ENCODE measurements at regions not wholly inside any gene's neighbourhood (a gene's known extent, or its start where the extent isn't known, plus 50 kb on each side); places are given as distances from the start of the nearest gene placed in this dataset.

DNA sequence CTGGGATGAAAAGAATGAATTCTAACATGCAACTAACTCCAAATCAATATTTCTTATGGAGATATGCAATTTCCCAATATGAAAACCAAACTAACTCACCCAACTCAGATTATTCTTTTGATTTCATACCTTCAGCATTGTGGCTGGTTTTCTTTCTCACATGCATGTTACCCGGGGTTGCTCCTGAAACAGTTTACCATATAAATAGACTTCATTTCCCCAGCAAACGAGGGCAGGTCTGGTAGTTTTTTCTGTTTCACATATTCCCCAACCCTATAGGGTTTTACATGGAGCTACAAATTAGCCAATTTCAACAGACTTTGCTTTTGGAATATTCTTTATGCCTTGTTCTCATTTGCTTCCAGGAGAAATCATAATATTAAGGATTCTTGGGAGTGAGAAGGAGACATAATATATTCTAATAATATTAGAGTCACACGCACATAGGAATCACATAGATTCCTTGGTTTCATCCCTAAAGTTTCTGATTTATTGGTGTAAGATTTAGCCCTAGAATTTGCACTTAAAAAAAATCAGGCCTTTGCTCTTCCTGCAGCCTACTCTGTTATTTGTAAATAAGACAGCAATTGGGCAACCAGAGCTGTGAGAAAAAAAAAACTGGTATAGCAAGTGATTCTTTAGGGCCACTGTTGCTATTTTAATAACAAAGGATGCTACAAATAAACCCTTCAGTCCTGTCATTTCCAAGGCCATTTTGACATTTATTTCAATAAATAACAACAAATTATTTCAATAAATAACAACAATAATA is 60.3 kb upstream of the FAM20A start:
- Mint-ChIP-seq H3K4me1 (no peaks in the 10 kb centered on the region), H3K9me3 (peaks cover 0 to 6% of the 10 kb centered on the region in 2 donors), H3K27me3 (peaks cover 15 to 21% of the 10 kb centered on the region in 2 donors), H3K36me3 (no peaks in the 10 kb centered on the region), H3K4me3 (no peak overlapping the region), H3K27ac (no peak overlapping the region)
- ATAC-seq (replicated peaks) (no peak), DNase-seq (no peak)

DNA sequence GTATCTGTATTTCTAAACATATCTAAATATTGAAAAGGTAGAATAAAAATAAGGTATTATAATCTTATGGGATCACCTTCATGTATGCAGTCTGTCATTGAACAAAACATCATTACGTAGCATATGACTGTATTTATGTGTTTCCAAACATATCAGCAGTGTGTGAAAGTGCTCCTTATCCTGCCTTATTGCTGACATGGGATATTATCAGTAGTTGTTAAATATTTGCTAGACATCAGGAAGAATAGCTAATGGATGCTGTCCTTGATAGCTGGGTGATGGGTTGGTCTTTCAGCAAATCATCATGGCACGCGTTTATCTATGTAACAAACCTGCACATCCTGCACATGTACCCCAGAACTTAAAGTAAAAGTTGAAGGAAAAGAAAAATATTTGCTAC is 59.1 kb upstream of the FAM20A start:
- no peak overlapping the region for H3K4me3 Mint-ChIP-seq
- no peak overlapping the region for H3K27ac Mint-ChIP-seq
- peaks cover 13 to 15% of the 10 kb centered on the region in 2 donors for H3K27me3 Mint-ChIP-seq
- peaks cover 0 to 6% of the 10 kb centered on the region in 2 donors for H3K9me3 Mint-ChIP-seq
- DNase-seq, result no peak
- no peaks in the 10 kb centered on the region for H3K36me3 Mint-ChIP-seq
- no peaks in the 10 kb centered on the region for H3K4me1 Mint-ChIP-seq
- ATAC-seq (replicated peaks), result no peak

DNA sequence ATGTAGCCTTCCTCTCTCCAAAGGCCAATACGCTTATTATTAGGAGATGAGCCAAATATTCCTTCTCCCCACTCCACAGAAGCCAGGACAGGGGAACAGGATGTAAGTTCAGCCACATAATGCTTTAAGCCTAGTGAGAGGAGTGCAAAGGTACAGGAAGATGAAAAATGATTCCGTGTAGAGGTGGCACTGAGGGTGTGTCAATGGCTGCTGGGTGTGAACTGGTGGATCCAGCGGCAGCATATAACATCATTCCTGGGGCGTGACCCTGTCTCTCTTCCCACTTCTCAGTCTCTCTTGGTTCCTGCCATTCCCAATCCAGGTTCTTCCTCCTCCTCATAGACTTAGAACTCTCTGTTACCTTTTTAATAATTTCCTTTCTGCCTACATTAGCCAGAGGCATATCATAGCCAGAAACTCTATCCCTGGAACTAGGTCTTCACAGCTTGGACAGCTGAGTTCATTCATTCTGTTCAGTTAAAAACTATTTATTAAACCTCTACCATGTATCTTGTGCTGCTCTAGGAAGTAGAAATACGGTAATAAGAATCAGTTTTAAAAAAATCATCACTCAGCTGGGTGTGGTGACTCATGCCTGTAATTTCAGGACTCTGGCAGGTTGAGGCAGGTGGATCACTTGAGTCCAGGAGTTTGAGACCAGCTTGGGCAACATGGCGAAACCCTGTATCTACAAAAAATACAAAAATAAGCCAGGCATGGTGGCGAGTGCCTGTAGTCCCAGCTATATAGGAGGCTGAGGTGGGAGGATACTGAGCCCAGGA is 58.0 kb upstream of the FAM20A start:
- H3K4me3 Mint-ChIP-seq, result no peak overlapping the region
- no peak for ATAC-seq (replicated peaks)
- H3K36me3 Mint-ChIP-seq, result no peaks in the 10 kb centered on the region
- no peak overlapping the region for H3K27ac Mint-ChIP-seq
- H3K27me3 Mint-ChIP-seq, result peaks cover 12 to 13% of the 10 kb centered on the region in 2 donors
- H3K4me1 Mint-ChIP-seq, result no peaks in the 10 kb centered on the region
- no peak for DNase-seq
- H3K9me3 Mint-ChIP-seq, result peaks cover 0 to 6% of the 10 kb centered on the region in 2 donors

DNA sequence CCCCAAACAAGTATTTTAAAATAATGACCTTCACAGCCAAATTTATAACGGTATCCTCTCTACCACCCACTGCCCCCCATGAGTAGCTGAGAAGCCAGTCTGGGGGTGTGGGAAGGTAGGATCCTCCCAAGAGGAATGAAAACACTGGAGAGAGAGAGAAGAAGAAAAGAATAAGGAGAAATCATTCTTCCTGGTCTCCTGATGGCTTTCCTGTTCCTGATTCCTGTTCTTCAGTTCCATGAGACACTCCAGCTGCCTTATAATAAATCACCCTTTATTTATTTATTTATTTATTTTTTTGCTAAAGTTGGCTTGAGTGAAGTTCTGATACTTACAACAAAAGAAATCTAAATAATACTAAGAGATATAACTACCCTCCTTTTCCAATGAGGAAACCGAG is 56.4 kb upstream of the FAM20A start:
- no peaks in the 10 kb centered on the region for H3K9me3 Mint-ChIP-seq
- ATAC-seq (replicated peaks), result no peak
- no peak overlapping the region for H3K27ac Mint-ChIP-seq
- no peak for DNase-seq
- H3K36me3 Mint-ChIP-seq, result no peaks in the 10 kb centered on the region
- no peaks in the 10 kb centered on the region for H3K4me1 Mint-ChIP-seq
- H3K27me3 Mint-ChIP-seq, result peaks cover 5 to 9% of the 10 kb centered on the region in 2 donors
- H3K4me3 Mint-ChIP-seq, result no peak overlapping the region

DNA sequence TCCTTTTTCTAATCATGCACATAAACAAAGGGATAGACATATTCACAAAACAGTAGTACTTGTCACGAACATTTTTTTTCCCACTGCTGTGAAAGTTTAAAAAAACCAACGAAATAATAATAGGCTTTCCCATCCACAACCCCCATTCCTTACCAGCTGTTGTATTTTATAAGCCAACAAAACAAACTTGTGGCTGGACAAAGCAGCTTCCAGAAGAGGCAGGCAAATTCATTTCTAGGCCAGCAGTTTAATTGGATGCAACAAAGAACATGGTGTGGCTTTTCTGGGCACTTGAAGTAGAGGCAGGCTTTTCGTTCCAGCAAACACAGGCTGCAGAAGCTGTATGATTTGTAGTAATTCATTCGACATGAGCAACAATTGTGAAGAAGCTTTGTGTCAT is 56.0 kb upstream of the FAM20A start:
- Mint-ChIP-seq H3K27ac (no peak overlapping the region), H3K4me3 (no peak overlapping the region), H3K9me3 (no peaks in the 10 kb centered on the region), H3K4me1 (no peaks in the 10 kb centered on the region), H3K27me3 (peaks cover 5 to 9% of the 10 kb centered on the region in 2 donors), H3K36me3 (no peaks in the 10 kb centered on the region)
- no peak for DNase-seq
- ATAC-seq (replicated peaks), result no peak

DNA sequence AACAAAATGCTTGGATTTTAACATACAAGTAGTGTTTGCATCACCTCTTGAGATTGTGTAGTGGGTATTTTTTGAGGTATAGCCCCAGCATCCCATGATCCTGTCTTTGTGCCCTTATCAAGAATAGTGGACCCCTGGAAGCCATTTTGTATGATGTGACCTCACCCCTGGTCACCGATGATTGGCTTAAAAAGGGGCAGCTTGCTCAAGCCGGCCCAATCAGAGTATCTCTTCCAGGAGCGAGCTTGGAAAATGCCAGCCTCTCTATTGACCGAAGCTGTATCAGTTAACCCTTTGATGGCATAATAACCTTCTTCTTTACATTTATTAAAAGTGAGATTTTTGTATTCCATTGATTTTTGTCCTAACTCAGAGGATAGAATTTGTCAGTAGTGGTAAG is 55.5 kb upstream of the FAM20A start:
- ATAC-seq (replicated peaks), result no peak
- Mint-ChIP-seq H3K36me3 (no peaks in the 10 kb centered on the region), H3K4me1 (no peaks in the 10 kb centered on the region), H3K27ac (no peak overlapping the region), H3K27me3 (peaks cover 5 to 9% of the 10 kb centered on the region in 2 donors), H3K9me3 (no peaks in the 10 kb centered on the region), H3K4me3 (no peak overlapping the region)
- DNase-seq, result no peak
